ENCODE measurements at regions not wholly inside any gene's neighbourhood (a gene's known extent, or its start where the extent isn't known, plus 50 kb on each side); places are given as distances from the start of the nearest gene placed in this dataset.

DNA sequence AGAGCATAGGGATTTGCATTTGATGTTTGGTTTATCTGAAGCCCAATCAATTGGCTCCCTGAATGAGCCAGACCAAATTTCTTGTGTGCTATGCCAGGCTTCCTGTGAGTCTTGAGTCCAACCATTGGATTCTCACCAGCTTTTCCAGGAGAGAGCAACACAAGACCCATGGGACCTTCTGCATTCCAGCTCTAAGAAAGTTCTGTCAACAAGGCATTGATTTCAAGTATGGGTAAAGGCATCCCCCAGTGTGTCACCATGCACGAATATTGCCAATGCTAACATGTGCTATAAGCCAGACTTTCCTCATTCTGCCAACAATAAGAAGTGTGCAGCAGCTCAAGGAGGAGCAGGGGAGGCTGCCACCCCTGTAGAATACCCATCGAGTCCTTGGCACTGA lies 266.6 kb downstream of the ETAA1 start:
- TF ChIP-seq, protein P1, sequence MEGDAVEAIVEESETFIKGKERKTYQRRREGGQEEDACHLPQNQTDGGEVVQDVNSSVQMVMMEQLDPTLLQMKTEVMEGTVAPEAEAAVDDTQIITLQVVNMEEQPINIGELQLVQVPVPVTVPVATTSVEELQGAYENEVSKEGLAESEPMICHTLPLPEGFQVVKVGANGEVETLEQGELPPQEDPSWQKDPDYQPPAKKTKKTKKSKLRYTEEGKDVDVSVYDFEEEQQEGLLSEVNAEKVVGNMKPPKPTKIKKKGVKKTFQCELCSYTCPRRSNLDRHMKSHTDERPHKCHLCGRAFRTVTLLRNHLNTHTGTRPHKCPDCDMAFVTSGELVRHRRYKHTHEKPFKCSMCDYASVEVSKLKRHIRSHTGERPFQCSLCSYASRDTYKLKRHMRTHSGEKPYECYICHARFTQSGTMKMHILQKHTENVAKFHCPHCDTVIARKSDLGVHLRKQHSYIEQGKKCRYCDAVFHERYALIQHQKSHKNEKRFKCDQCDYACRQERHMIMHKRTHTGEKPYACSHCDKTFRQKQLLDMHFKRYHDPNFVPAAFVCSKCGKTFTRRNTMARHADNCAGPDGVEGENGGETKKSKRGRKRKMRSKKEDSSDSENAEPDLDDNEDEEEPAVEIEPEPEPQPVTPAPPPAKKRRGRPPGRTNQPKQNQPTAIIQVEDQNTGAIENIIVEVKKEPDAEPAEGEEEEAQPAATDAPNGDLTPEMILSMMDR (IDR thresholded peaks at IDR 0.05; ENCODE audit: low read depth, low read length, missing input control) = no peak
- TF ChIP-seq, protein P2, sequence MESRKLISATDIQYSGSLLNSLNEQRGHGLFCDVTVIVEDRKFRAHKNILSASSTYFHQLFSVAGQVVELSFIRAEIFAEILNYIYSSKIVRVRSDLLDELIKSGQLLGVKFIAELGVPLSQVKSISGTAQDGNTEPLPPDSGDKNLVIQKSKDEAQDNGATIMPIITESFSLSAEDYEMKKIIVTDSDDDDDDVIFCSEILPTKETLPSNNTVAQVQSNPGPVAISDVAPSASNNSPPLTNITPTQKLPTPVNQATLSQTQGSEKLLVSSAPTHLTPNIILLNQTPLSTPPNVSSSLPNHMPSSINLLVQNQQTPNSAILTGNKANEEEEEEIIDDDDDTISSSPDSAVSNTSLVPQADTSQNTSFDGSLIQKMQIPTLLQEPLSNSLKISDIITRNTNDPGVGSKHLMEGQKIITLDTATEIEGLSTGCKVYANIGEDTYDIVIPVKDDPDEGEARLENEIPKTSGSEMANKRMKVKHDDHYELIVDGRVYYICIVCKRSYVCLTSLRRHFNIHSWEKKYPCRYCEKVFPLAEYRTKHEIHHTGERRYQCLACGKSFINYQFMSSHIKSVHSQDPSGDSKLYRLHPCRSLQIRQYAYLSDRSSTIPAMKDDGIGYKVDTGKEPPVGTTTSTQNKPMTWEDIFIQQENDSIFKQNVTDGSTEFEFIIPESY (IDR thresholded peaks at IDR 0.05) = no peak
- no peak for TF ChIP-seq YY1 (IDR thresholded peaks at IDR 0.05)
- TF ChIP-seq, protein P3, sequence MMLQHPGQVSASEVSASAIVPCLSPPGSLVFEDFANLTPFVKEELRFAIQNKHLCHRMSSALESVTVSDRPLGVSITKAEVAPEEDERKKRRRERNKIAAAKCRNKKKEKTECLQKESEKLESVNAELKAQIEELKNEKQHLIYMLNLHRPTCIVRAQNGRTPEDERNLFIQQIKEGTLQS (IDR thresholded peaks at IDR 0.05) = no peak
- TF ChIP-seq GABPA (IDR thresholded peaks at IDR 0.05 in 1 of 2, conservative IDR thresholded peaks at IDR 0.05 in 1 of 2) = no peak
- no peak for TF ChIP-seq TAF1 (conservative IDR thresholded peaks at IDR 0.05)
- no peak for TF ChIP-seq SP1 (IDR thresholded peaks at IDR 0.05)
- TF ChIP-seq, protein P4, sequence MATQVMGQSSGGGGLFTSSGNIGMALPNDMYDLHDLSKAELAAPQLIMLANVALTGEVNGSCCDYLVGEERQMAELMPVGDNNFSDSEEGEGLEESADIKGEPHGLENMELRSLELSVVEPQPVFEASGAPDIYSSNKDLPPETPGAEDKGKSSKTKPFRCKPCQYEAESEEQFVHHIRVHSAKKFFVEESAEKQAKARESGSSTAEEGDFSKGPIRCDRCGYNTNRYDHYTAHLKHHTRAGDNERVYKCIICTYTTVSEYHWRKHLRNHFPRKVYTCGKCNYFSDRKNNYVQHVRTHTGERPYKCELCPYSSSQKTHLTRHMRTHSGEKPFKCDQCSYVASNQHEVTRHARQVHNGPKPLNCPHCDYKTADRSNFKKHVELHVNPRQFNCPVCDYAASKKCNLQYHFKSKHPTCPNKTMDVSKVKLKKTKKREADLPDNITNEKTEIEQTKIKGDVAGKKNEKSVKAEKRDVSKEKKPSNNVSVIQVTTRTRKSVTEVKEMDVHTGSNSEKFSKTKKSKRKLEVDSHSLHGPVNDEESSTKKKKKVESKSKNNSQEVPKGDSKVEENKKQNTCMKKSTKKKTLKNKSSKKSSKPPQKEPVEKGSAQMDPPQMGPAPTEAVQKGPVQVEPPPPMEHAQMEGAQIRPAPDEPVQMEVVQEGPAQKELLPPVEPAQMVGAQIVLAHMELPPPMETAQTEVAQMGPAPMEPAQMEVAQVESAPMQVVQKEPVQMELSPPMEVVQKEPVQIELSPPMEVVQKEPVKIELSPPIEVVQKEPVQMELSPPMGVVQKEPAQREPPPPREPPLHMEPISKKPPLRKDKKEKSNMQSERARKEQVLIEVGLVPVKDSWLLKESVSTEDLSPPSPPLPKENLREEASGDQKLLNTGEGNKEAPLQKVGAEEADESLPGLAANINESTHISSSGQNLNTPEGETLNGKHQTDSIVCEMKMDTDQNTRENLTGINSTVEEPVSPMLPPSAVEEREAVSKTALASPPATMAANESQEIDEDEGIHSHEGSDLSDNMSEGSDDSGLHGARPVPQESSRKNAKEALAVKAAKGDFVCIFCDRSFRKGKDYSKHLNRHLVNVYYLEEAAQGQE (IDR thresholded peaks at IDR 0.05) = no peak
- TF ChIP-seq, protein P5, sequence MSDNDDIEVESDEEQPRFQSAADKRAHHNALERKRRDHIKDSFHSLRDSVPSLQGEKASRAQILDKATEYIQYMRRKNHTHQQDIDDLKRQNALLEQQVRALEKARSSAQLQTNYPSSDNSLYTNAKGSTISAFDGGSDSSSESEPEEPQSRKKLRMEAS (IDR thresholded peaks at IDR 0.05) = no peak
- TF ChIP-seq JUND (IDR thresholded peaks at IDR 0.05) = no peak
- no peak for TF ChIP-seq RAD21 (IDR thresholded peaks at IDR 0.05)
- TF ChIP-seq EGR1 (IDR thresholded peaks at IDR 0.05; ENCODE audit: low read depth in 2 of 2) = no peak
- TF ChIP-seq FOXA1 (IDR thresholded peaks at IDR 0.05) = no peak
- no peak for TF ChIP-seq HNF4A (conservative IDR thresholded peaks at IDR 0.05)
